Inferior parietal cortex (tissue), 1 donor: ENCODE measurements at regions not wholly inside any gene's neighbourhood (a gene's known extent, or its start where the extent isn't known, plus 50 kb on each side); places are given as distances from the start of the nearest gene placed in this dataset.

Source experiments
- DNase-seq: peaks from one replicate; pipeline ENCODE4 v3.0.0-alpha.2; 2016; ENCODE audit errors: extremely low spot score

- no peak for DNase-seq
These were observed 82.6 kb upstream of the PDGFD start for GRCh38 chr11:104246590-104246989.

- DNase-seq: no peak
These were observed 75.0 kb upstream of the PDGFD start for GRCh38 chr11:104238916-104239315.

- no peak for DNase-seq
These were observed 61.1 kb upstream of the PDGFD start for GRCh38 chr11:104225047-104225446.

- DNase-seq: no peak
These were observed 58.5 kb upstream of the PDGFD start for GRCh38 chr11:104222464-104222863.

DNA sequence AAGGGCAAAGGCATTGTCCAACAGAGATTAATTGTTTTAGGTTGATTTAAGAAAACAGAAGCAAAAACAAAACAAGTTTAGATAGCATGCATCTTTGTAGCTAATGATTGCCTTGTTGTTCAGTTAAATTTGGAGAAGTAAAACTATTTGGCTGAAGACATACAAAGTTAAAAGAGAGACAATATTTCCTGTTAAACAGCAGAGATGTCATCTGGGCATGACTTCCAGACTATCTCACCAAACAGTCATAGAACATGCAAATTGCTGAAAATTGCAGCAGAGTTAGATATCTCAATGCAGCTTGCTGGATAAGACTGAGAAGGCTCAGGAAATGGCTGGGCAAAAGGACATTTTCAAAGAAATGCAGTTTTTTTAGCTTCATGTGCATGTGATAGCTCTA is 57.5 kb upstream of the PDGFD start:
- DNase-seq: no peak

DNA sequence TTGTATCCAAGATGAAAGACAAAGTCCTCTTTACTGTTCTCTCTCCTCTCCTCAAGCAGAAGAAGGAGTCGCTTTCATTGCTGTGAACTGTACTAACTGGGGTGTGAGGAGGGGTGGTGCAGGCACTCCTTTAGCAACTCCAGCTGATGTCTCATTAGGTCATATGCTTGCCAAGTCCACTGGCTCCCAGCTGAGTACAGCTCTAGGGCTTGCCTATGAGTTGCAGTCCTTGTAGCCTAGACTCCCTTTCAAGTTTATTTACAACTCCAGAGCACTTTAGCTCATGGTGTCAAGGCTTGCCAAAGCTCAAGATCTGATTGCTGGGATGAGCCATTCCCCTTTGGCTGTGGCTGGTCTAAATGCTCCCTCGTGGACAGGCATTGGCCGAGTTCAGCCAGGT is 55.1 kb upstream of the PDGFD start:
- DNase-seq: no peak

DNA sequence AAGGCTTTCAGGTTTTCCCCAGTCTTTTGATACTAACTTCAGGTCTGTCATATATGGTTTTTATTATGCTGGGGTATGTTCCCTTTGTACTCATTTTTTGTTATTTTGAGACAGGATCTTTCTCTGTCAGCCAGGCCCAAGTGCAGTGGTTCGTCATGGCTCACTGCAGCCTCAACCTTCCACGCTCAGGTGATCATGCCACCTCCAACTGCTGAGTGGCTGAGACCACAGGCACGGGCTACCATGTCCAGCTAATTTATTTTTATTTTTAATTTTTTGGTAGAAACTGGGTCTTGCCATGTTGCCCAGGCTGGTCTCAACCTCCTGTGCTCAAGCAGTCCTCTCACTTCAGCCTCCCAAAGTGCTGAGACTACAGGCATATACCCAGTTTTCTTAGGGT is 50.6 kb upstream of the PDGFD start:
- no peak for DNase-seq
